Peyer's patch (tissue), 4 donors: ENCODE measurements at regions not wholly inside any gene's neighbourhood (a gene's known extent, or its start where the extent isn't known, plus 50 kb on each side); places are given as distances from the start of the nearest gene placed in this dataset.

ENCODE experiments used
- CTCF ChIP-seq, 6 experiments: fragments of 450-650 bp in 4 of 6; fragments of 200-600 bp in 2 of 6; sonication (generic) in 1 of 6; IDR thresholded peaks; one replicate each; pipeline ENCODE4 v1.5.1; 2017 to 2019; ENCODE audit warnings: antibody characterized with exemption in 6 of 6, mild to moderate bottlenecking in 3 of 6, moderate library complexity in 1 of 6
- POLR2A ChIP-seq, 2 donors: fragments of 450-650 bp; IDR thresholded peaks; one replicate each; pipeline ENCODE4 v1.5.1; 2017; ENCODE audit warnings: antibody characterized with exemption in 2 of 2, mild to moderate bottlenecking in 2 of 2, moderate library complexity in 2 of 2

GRCh38 chr16:10232757-10233156, 50.5 kb upstream of the GRIN2A start:
- TF ChIP-seq CTCF (IDR thresholded peaks at IDR 0.05) (no peak), POLR2A (IDR thresholded peaks at IDR 0.05) (no peak)
